ENCODE measurements at regions not wholly inside any gene's neighbourhood (a gene's known extent, or its start where the extent isn't known, plus 50 kb on each side); places are given as distances from the start of the nearest gene placed in this dataset.

GRCh38 chr7:109694149-109695071 is 1124.7 kb downstream of the DNAJB9 start:
- H3K9ac ChIP-seq (ENCODE audit: insufficient read depth, low read length): no peak overlapping the region
- DNase-seq (ENCODE audit: low read depth in 2 of 2): no peak
- no peaks in the 10 kb centered on the region for H4K20me1 ChIP-seq (ENCODE audit: control insufficient read depth, extremely low read depth, insufficient read depth, low read length)
- H3K4me3 ChIP-seq (replicated peaks in 1 of 4; ENCODE audit: control extremely low read depth in 1 of 4, insufficient read depth in 1 of 4, low read depth in 3 of 4, low read length in 4 of 4): no peak overlapping the region
- H3K27ac ChIP-seq (ENCODE audit: insufficient read depth, low read length): no peak overlapping the region
- H3K36me3 ChIP-seq (ENCODE audit: control insufficient read depth, insufficient read depth, low read length): no peaks in the 10 kb centered on the region
- TF ChIP-seq EZH2 (IDR thresholded peaks at IDR 0.05; ENCODE audit: low read length, missing control alignments) (no peak), CTCF (conservative IDR thresholded peaks at IDR 0.05 in 1 of 2, IDR thresholded peaks at IDR 0.05 in 1 of 2; ENCODE audit: low read depth in 1 of 2, low read length in 2 of 2) (no peak)
- H3K79me2 ChIP-seq (ENCODE audit: control insufficient read depth, insufficient read depth, low read length): no peaks in the 10 kb centered on the region
- no peak overlapping the region for H2AFZ ChIP-seq (ENCODE audit: low read length)
- H3K9me3 ChIP-seq (ENCODE audit: control insufficient read depth, insufficient read depth, low read depth, low read length): no peaks in the 10 kb centered on the region
- H3K27me3 ChIP-seq (ENCODE audit: control insufficient read depth, insufficient read depth, low read length): no peaks in the 10 kb centered on the region
- H3K4me1 ChIP-seq (ENCODE audit: control insufficient read depth, extremely low read depth, insufficient read depth, low read length): no peaks in the 10 kb centered on the region
- no peak overlapping the region for H3K4me2 ChIP-seq (ENCODE audit: extremely low read depth, insufficient read depth, low read length)

- no peaks in the 10 kb centered on the region for H3K9me3 ChIP-seq (ENCODE audit: control insufficient read depth, insufficient read depth, low read depth, low read length)
- no peaks in the 10 kb centered on the region for H3K27me3 ChIP-seq (ENCODE audit: control insufficient read depth, insufficient read depth, low read length)
- no peaks in the 10 kb centered on the region for H3K79me2 ChIP-seq (ENCODE audit: control insufficient read depth, insufficient read depth, low read length)
- TF ChIP-seq CTCF (conservative IDR thresholded peaks at IDR 0.05 in 1 of 2, IDR thresholded peaks at IDR 0.05 in 1 of 2; ENCODE audit: low read depth in 1 of 2, low read length in 2 of 2) (no peak), EZH2 (IDR thresholded peaks at IDR 0.05; ENCODE audit: low read length, missing control alignments) (no peak)
- H3K27ac ChIP-seq (ENCODE audit: insufficient read depth, low read length): no peak overlapping the region
- H4K20me1 ChIP-seq (ENCODE audit: control insufficient read depth, extremely low read depth, insufficient read depth, low read length): no peaks in the 10 kb centered on the region
- no peak for DNase-seq (ENCODE audit: low read depth in 2 of 2)
- H3K4me2 ChIP-seq (ENCODE audit: extremely low read depth, insufficient read depth, low read length): no peak overlapping the region
- H2AFZ ChIP-seq (ENCODE audit: low read length): no peak overlapping the region
- H3K4me3 ChIP-seq (replicated peaks in 1 of 4; ENCODE audit: control extremely low read depth in 1 of 4, insufficient read depth in 1 of 4, low read depth in 3 of 4, low read length in 4 of 4): no peak overlapping the region
- H3K4me1 ChIP-seq (ENCODE audit: control insufficient read depth, extremely low read depth, insufficient read depth, low read length): no peaks in the 10 kb centered on the region
- H3K9ac ChIP-seq (ENCODE audit: insufficient read depth, low read length): no peak overlapping the region
- H3K36me3 ChIP-seq (ENCODE audit: control insufficient read depth, insufficient read depth, low read length): no peaks in the 10 kb centered on the region
Observed at GRCh38 chr7:109695419-109695818, 1125.7 kb downstream of the DNAJB9 start.

GRCh38 chr7:109696723-109697122 is 1127.0 kb downstream of the DNAJB9 start:
- no peaks in the 10 kb centered on the region for H3K79me2 ChIP-seq (ENCODE audit: control insufficient read depth, insufficient read depth, low read length)
- H3K4me2 ChIP-seq (ENCODE audit: extremely low read depth, insufficient read depth, low read length): no peak overlapping the region
- no peak overlapping the region for H3K9ac ChIP-seq (ENCODE audit: insufficient read depth, low read length)
- H3K27me3 ChIP-seq (ENCODE audit: control insufficient read depth, insufficient read depth, low read length): no peaks in the 10 kb centered on the region
- DNase-seq (ENCODE audit: low read depth in 2 of 2): no peak
- TF ChIP-seq CTCF (conservative IDR thresholded peaks at IDR 0.05 in 1 of 2, IDR thresholded peaks at IDR 0.05 in 1 of 2; ENCODE audit: low read depth in 1 of 2, low read length in 2 of 2): no peak
- TF ChIP-seq EZH2 (IDR thresholded peaks at IDR 0.05; ENCODE audit: low read length, missing control alignments): no peak
- no peak overlapping the region for H3K4me3 ChIP-seq (replicated peaks in 1 of 4; ENCODE audit: control extremely low read depth in 1 of 4, insufficient read depth in 1 of 4, low read depth in 3 of 4, low read length in 4 of 4)
- H2AFZ ChIP-seq (ENCODE audit: low read length): no peak overlapping the region
- no peaks in the 10 kb centered on the region for H4K20me1 ChIP-seq (ENCODE audit: control insufficient read depth, extremely low read depth, insufficient read depth, low read length)
- H3K27ac ChIP-seq (ENCODE audit: insufficient read depth, low read length): no peak overlapping the region
- no peaks in the 10 kb centered on the region for H3K9me3 ChIP-seq (ENCODE audit: control insufficient read depth, insufficient read depth, low read depth, low read length)
- H3K36me3 ChIP-seq (ENCODE audit: control insufficient read depth, insufficient read depth, low read length): no peaks in the 10 kb centered on the region
- H3K4me1 ChIP-seq (ENCODE audit: control insufficient read depth, extremely low read depth, insufficient read depth, low read length): no peaks in the 10 kb centered on the region

Measured in fibroblast of lung (primary cell).